ENCODE measurements at regions not wholly inside any gene's neighbourhood (a gene's known extent, or its start where the extent isn't known, plus 50 kb on each side); places are given as distances from the start of the nearest gene placed in this dataset.

DNA sequence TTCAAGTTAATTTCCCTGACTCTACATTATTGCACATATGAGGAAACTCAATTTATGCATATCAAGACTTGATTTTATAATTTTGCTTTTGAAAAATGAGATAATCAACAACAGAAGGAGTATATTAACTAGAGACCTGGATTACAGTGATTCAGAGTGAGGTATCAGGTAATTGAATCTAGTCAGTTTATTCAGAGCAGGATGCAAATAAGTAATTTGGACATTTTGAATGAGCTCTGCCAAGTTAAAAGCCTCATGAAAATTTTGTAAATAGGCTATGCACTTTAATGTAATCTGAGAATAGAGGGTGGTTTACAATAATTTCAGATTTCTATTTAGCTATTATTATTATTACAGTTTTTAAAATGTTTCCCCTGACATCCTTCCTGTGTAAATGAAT, 203.7 kb upstream of the EMCN start:
- TF ChIP-seq POLR2AphosphoS5 (IDR thresholded peaks at IDR 0.05) (no peak), POLR2A (IDR thresholded peaks at IDR 0.05) (no peak)
- TF ChIP-seq, protein P1, sequence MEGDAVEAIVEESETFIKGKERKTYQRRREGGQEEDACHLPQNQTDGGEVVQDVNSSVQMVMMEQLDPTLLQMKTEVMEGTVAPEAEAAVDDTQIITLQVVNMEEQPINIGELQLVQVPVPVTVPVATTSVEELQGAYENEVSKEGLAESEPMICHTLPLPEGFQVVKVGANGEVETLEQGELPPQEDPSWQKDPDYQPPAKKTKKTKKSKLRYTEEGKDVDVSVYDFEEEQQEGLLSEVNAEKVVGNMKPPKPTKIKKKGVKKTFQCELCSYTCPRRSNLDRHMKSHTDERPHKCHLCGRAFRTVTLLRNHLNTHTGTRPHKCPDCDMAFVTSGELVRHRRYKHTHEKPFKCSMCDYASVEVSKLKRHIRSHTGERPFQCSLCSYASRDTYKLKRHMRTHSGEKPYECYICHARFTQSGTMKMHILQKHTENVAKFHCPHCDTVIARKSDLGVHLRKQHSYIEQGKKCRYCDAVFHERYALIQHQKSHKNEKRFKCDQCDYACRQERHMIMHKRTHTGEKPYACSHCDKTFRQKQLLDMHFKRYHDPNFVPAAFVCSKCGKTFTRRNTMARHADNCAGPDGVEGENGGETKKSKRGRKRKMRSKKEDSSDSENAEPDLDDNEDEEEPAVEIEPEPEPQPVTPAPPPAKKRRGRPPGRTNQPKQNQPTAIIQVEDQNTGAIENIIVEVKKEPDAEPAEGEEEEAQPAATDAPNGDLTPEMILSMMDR (IDR thresholded peaks at IDR 0.05), result no peak
- intact Hi-C loops (cut with DNase I), result no loop called here
- Histone ChIP-seq H3K27me3 (replicated peaks; ENCODE audit: insufficient read depth) (no peaks in the 10 kb centered on the region), H3K4me3 (no peak overlapping the region), H3K9me3 (no peaks in the 10 kb centered on the region), H3K27ac (no peak overlapping the region), H3K36me3 (no peaks in the 10 kb centered on the region), H3K4me1 (replicated peaks) (no peaks in the 10 kb centered on the region)
- no peak for DNase-seq (ENCODE audit: low spot score)

DNA sequence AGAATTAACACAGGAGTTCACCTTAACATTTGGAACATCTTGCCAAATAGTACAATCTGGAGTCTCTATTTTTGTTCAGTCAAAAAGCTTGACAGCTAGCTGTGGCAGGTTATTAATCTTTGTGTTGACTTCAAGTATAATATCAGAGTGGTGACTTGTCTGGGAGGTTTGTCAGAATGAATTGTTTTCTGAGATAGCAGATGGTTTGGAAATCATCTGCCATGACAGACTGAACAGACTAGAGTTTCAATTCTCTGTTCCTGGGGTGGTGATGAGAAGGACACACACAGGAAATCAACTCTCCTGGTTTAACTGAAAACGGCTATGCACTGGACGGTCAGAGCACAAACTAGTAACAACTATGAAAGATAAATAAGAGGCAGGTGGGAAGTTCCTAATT, 203.3 kb upstream of the EMCN start:
- H3K27me3 ChIP-seq (replicated peaks; ENCODE audit: insufficient read depth), result no peaks in the 10 kb centered on the region
- H3K9me3 ChIP-seq, result no peaks in the 10 kb centered on the region
- no peak overlapping the region for H3K4me3 ChIP-seq
- DNase-seq (ENCODE audit: low spot score), result no peak
- intact Hi-C loops (cut with DNase I), result no loop called here
- no peaks in the 10 kb centered on the region for H3K4me1 ChIP-seq (replicated peaks)
- 80% methylated on average over 2 of the region's 2 CpGs for WGBS
- H3K27ac ChIP-seq, result no peak overlapping the region
- H3K36me3 ChIP-seq, result no peaks in the 10 kb centered on the region
- no peak for TF ChIP-seq POLR2AphosphoS5 (IDR thresholded peaks at IDR 0.05)

DNA sequence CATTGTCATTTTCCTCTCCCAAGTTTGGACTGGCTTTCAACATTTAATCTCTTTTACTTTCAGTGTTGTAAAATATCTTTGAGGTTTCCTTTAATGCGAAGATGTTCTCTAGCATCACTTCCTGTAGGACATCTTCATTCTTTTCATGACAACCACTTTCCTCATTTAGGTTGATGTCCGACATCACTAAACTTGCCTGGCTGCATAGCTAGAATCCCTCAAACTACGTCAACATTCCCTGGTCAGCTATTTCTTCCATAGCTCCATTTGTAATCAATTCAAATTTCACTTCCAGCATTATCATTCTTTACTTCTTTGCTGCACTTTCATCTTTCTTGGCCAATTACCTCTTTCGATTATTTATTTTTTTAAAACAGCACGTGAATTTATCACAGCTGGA, 198.6 kb upstream of the EMCN start:
- Histone ChIP-seq H3K27me3 (replicated peaks; ENCODE audit: insufficient read depth) (no peaks in the 10 kb centered on the region), H3K27ac (no peak overlapping the region), H3K9me3 (no peaks in the 10 kb centered on the region), H3K4me1 (replicated peaks) (no peaks in the 10 kb centered on the region), H3K4me3 (no peak overlapping the region), H3K36me3 (no peaks in the 10 kb centered on the region)
- 87% methylated on average over 5 of the region's 5 CpGs for WGBS
- intact Hi-C loops (cut with DNase I), result no loop called here
- DNase-seq (ENCODE audit: low spot score), result no peak
- TF ChIP-seq POLR2A (IDR thresholded peaks at IDR 0.05) (no peak), POLR2AphosphoS5 (IDR thresholded peaks at IDR 0.05) (no peak)
- TF ChIP-seq, protein P1 (IDR thresholded peaks at IDR 0.05), result no peak

DNA sequence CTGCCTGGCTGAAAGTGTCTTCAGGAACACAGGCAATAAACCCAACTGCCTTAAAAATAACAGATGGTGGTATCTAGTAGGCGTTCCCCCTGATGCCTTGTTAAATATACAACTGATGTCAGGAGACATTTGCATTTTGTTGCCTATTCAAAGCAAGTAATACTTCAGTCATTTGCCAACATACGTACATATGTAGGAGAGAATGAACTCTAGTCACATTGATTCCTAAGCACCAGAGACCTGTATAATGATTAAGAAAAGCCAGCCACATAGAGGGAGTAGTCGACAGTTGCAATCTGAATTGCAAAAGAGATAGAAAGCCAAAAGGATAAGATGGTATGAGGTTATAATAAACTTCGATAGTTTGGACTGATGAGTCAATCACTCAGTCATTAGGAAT, 191.0 kb upstream of the EMCN start:
- Histone ChIP-seq H3K36me3 (no peaks in the 10 kb centered on the region), H3K4me3 (no peak overlapping the region), H3K27me3 (replicated peaks; ENCODE audit: insufficient read depth) (no peaks in the 10 kb centered on the region), H3K4me1 (replicated peaks) (no peaks in the 10 kb centered on the region), H3K27ac (no peak overlapping the region), H3K9me3 (no peaks in the 10 kb centered on the region)
- intact Hi-C loops (cut with DNase I), result no loop called here
- no peak for DNase-seq (ENCODE audit: low spot score)
- WGBS, result 66% methylated on average over 4 of the region's 4 CpGs
- TF ChIP-seq, protein P1 (IDR thresholded peaks at IDR 0.05), result no peak
- TF ChIP-seq POLR2A (IDR thresholded peaks at IDR 0.05) (no peak), POLR2AphosphoS5 (IDR thresholded peaks at IDR 0.05) (no peak)

DNA sequence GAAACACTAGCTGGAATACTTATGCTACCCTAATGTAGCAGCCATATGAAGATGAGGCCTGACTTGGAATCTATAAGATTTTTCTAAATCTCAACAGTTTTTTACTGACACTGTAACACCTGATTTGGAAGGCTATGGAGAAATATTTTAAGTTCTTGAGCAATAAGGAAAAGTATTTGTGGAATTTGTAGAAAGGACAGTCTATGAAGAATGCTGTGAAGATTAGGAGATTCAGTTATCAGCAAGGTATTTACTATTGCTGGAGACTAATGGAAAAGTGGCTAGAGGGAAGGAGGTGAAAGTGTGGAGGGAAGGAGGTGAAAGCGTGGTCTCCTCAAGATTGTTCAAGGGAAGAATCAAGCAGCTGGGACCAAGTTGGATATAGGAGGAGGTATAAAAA, 190.0 kb upstream of the EMCN start:
- 95% methylated on average over 1 of the region's 1 CpG for WGBS
- TF ChIP-seq, protein P1 (IDR thresholded peaks at IDR 0.05), result no peak
- TF ChIP-seq POLR2AphosphoS5 (IDR thresholded peaks at IDR 0.05), result no peak
- TF ChIP-seq POLR2A (IDR thresholded peaks at IDR 0.05), result no peak

More for the DNA sequence above, 190.0 kb upstream of the EMCN start:
- H3K4me1 ChIP-seq (replicated peaks), result no peaks in the 10 kb centered on the region
- no peaks in the 10 kb centered on the region for H3K9me3 ChIP-seq
- no peak overlapping the region for H3K4me3 ChIP-seq
- no peaks in the 10 kb centered on the region for H3K36me3 ChIP-seq
- H3K27ac ChIP-seq, result no peak overlapping the region
- no peak for DNase-seq (ENCODE audit: low spot score)
- intact Hi-C loops (cut with DNase I), result no loop called here
- no peaks in the 10 kb centered on the region for H3K27me3 ChIP-seq (replicated peaks; ENCODE audit: insufficient read depth)

All from prostate gland (tissue), 2 donors.